Muscle of leg (tissue), 3 donors: ENCODE measurements at regions not wholly inside any gene's neighbourhood (a gene's known extent, or its start where the extent isn't known, plus 50 kb on each side); places are given as distances from the start of the nearest gene placed in this dataset.
"Not testable (repeated sequence)": the region's sequence is repeated elsewhere in the genome, so short reads cannot be mapped to it uniquely, and the experiment has no call there.

Experiments used
- DNase-seq: peaks from one replicate; pipeline ENCODE4 v3.0.0; 2013
- H3K27ac ChIP-seq: one replicate; pipeline ENCODE4 v1.5.1; 2013; ENCODE audit warnings: mild to moderate bottlenecking, low read length, control low read depth
- H3K27me3 ChIP-seq: one replicate; pipeline ENCODE4 v1.6.1; 2013; ENCODE audit warnings: low read length; ENCODE audit not compliant: control insufficient read depth, insufficient read depth
- H3K36me3 ChIP-seq: one replicate; pipeline ENCODE4 v1.6.1; 2013; ENCODE audit warnings: low read length; ENCODE audit not compliant: control insufficient read depth, insufficient read depth
- H3K4me1 ChIP-seq: one replicate; pipeline ENCODE4 v1.6.1; 2013; ENCODE audit warnings: low read length; ENCODE audit not compliant: control insufficient read depth, insufficient read depth
- H3K4me3 ChIP-seq: one replicate; pipeline ENCODE4 v1.5.1; 2013; ENCODE audit warnings: low read length, control low read depth
- H3K9me3 ChIP-seq: replicated peaks from 2 replicates; pipeline ENCODE4 v1.6.1; 2013; ENCODE audit warnings: low read depth, low read length; ENCODE audit not compliant: control insufficient read depth
- WGBS: methylation state at CpG from one replicate; pipeline ENCODE4 v1.1.5; 2013; ENCODE audit warnings: missing lambda C conversion rate; ENCODE audit not compliant: insufficient coverage; 5-methylcytosine and 5-hydroxymethylcytosine counted together

DNA sequence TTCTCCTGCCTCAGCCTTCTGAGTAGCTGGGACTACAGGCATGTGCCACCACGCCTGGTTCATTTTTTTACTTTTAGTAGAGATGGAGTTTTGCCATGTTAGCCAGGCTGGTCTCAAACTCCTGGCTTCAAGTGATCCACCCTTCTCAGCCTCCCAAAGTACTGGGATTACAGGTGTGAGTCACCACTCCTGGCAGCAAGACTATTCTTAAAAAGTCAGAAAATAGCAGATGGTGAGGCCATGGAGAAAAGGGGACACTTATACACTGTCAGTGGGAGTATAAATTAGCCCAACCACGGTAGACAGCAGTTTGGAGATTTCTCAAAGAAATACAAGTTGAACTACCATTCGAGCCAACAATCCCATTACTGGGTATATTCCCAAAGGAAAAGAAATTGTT, 603.3 kb upstream of the TBL1XR1 start:
- H3K4me3 ChIP-seq, result no peak overlapping the region
- H3K27me3 ChIP-seq, result no peaks in the 10 kb centered on the region
- WGBS, result no CpG with 5 or more reads among the region's 3 CpGs
- no peaks in the 10 kb centered on the region for H3K36me3 ChIP-seq
- no peak for DNase-seq
- H3K9me3 ChIP-seq, result no peaks in the 10 kb centered on the region
- no peak overlapping the region for H3K27ac ChIP-seq
- no peaks in the 10 kb centered on the region for H3K4me1 ChIP-seq

DNA sequence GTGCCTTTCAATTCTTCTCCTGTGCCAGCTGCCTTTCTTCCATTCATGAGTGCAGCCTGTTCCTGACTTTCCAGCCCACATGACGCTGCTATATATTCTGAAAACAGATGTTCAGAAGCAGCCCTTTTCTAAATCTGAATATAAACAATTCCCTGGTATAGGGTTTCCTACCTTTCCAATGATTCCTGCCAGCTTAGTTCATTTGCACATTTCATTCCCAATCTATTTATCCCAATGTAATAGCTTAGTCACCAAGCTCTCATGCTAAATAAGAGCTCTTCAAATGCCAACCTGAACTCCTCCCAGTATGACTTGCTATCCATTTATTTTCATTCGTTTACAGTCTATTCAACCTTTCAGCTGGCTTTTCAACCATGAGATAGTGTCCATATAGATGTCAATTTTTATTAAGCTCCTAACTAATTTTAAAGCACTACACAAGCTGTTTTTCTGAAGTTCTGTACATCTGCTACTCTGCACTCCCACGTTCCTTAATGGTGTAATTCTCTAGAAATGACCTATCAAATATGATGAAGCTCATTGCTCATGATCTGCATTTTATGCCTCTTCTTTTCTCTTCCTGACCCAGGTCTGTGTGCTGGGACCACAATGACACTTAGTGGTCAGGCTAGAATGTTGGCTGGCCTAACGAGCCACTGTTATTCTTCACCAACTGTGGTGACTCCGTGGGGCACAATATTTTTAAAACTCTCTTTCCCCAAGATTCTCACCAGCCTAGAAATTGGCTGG, 605.0 kb upstream of the TBL1XR1 start:
- Histone ChIP-seq H3K27ac (no peak overlapping the region), H3K4me3 (no peak overlapping the region), H3K9me3 (no peaks in the 10 kb centered on the region), H3K36me3 (no peaks in the 10 kb centered on the region), H3K4me1 (no peaks in the 10 kb centered on the region), H3K27me3 (no peaks in the 10 kb centered on the region)
- peak; percentile 76 for DNase-seq
- 27% methylated on average over 2 of the region's 5 CpGs for WGBS

GRCh38 chr3:177803500-177803899, 606.2 kb upstream of the TBL1XR1 start:
- H3K9me3 ChIP-seq, result no peaks in the 10 kb centered on the region
- no peak overlapping the region for H3K27ac ChIP-seq
- H3K36me3 ChIP-seq, result no peaks in the 10 kb centered on the region
- no peak overlapping the region for H3K4me3 ChIP-seq
- no peaks in the 10 kb centered on the region for H3K27me3 ChIP-seq
- H3K4me1 ChIP-seq, result no peaks in the 10 kb centered on the region
- DNase-seq, result no peak
- 71% methylated on average over 1 of the region's 4 CpGs for WGBS

DNA sequence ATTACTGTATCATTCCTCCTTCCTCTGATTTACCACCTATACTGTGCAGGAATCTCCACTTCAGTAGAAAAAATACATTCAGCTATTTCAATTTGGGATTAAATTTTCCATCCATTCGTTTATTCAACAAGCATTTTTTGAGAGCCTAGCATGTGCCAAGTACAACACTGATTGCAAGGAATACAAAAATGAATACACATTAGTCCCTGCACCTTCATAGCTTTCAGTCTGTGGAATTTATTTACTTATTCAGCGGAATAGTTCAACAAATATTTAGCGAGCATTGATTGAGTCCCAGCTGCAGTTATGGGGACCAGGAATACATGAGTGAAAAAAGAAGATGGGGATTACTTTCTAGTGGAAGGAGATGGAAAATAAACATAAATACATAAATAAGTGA, 606.8 kb upstream of the TBL1XR1 start:
- H3K36me3 ChIP-seq, result no peaks in the 10 kb centered on the region
- H3K9me3 ChIP-seq, result no peaks in the 10 kb centered on the region
- H3K4me1 ChIP-seq, result no peaks in the 10 kb centered on the region
- no peaks in the 10 kb centered on the region for H3K27me3 ChIP-seq
- no peak overlapping the region for H3K27ac ChIP-seq
- H3K4me3 ChIP-seq, result no peak overlapping the region
- DNase-seq, result no peak
- WGBS, result 100% methylated on average over 1 of the region's 3 CpGs

DNA sequence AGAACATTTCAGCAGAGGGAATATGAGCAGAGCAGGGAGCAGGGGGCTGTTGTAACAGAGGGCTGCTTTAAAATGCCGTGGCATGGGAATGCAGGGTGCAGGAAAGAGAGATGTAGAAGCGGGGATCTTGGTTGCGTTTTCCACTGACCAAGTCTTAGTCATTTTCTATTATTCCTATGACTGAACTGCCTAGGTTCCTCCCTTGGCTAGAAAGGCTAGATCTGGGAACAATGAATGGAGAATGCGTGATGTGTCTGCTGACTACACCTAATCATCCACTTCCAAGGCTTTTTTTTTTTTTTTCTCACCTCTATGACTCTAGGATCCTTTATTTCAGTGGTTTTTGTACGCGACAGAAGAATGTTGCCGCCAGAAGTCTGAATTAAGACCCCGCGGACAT, 607.4 kb upstream of the TBL1XR1 start:
- Histone ChIP-seq H3K4me3 (no peak overlapping the region), H3K9me3 (no peaks in the 10 kb centered on the region), H3K4me1 (no peaks in the 10 kb centered on the region), H3K36me3 (no peaks in the 10 kb centered on the region), H3K27ac (no peak overlapping the region), H3K27me3 (no peaks in the 10 kb centered on the region)
- WGBS, result 93% methylated on average over 5 of the region's 9 CpGs
- no peak for DNase-seq

DNA sequence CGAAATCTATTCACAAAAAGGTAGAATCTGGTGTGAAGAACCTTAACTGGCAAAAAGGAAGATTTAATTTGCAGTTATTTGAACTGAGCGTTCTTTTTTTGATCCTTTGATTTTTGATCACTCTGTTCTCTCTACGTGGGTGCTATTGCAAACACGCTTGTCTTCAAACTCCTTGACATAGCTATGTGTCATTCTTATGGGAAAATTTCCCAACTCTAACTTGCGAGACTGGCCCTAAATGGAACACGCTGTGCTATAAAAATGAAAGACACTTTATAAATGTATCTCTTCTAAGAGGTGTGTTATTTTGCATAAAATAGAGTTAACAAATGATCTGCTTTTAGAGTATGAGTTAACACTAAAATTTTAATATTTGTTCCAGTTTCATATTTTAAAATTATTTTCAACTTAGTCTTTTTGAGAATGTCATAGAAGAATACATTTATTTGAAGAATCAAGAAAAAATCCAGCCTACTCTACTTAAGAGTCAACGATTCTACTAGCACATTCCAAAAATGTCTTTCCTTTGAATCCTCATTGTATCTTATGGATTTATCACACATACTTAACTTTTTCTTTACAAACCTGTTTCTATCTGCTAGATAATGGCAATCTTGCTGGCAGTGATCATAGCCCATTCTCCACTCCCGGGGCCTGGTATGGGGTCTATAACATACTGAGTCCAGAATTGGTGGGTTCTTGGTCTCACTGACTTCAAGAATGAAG, 610.0 kb upstream of the TBL1XR1 start:
- Histone ChIP-seq H3K4me1 (no peaks in the 10 kb centered on the region), H3K9me3 (no peaks in the 10 kb centered on the region), H3K4me3 (no peak overlapping the region), H3K36me3 (no peaks in the 10 kb centered on the region), H3K27ac (no peak overlapping the region), H3K27me3 (no peaks in the 10 kb centered on the region)
- WGBS, result 89% methylated on average over 1 of the region's 8 CpGs
- DNase-seq, result no peak

GRCh38 chr3:177808928-177809478, 611.7 kb upstream of the TBL1XR1 start:
- H3K36me3 ChIP-seq, H3K4me3 ChIP-seq, H3K4me1 ChIP-seq, H3K27ac ChIP-seq, H3K27me3 ChIP-seq, DNase-seq, H3K9me3 ChIP-seq: not testable (repeated sequence)
- 96% methylated on average over 16 of the region's 32 CpGs for WGBS

- Histone ChIP-seq H3K27ac (no peak overlapping the region), H3K27me3 (no peaks in the 10 kb centered on the region), H3K36me3 (no peaks in the 10 kb centered on the region), H3K9me3 (no peaks in the 10 kb centered on the region), H3K4me1 (peaks cover 3% of the 10 kb centered on the region), H3K4me3 (no peak overlapping the region)
- peak; percentile 71 for DNase-seq
- no CpG with 5 or more reads among the region's 3 CpGs for WGBS
Observed at GRCh38 chr3:177810162-177810623, 612.9 kb upstream of the TBL1XR1 start.

DNA sequence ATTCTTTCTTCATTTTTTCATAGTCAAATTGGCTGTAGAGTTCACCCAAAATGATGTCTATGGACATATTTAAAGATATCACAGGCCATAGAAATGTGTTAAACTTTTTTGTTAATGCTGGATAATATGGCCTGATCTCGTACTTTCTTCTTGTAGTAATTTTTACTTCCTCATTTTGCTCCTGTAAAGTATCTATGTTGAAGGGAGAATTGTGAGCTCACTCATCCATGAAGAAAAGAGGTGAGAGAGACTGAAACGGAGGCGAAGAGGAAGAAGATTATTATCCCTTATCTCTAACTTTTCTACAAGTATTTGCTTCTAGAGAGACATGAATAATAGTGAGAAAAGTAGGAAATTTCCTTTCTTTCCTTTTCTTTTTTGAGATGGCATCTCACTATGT, 613.8 kb upstream of the TBL1XR1 start:
- DNase-seq, result no peak

GRCh38 chr3:177811835-177812234, 614.6 kb upstream of the TBL1XR1 start:
- H3K36me3 ChIP-seq, result no peaks in the 10 kb centered on the region
- H3K27me3 ChIP-seq, result no peaks in the 10 kb centered on the region
- no CpG with 5 or more reads among the region's 1 CpG for WGBS
- H3K4me1 ChIP-seq, result peaks cover 3% of the 10 kb centered on the region
- H3K9me3 ChIP-seq, result no peaks in the 10 kb centered on the region
- no peak overlapping the region for H3K27ac ChIP-seq
- no peak overlapping the region for H3K4me3 ChIP-seq
- no peak for DNase-seq

More for the DNA sequence above, 613.8 kb upstream of the TBL1XR1 start:
- Histone ChIP-seq H3K36me3 (no peaks in the 10 kb centered on the region), H3K9me3 (no peaks in the 10 kb centered on the region), H3K4me1 (peaks cover 3% of the 10 kb centered on the region), H3K27ac (no peak overlapping the region), H3K27me3 (no peaks in the 10 kb centered on the region), H3K4me3 (no peak overlapping the region)
- no CpG with 5 or more reads among the region's 3 CpGs for WGBS
